HG03469 (cell line): ENCODE measurements at regions not wholly inside any gene's neighbourhood (a gene's known extent, or its start where the extent isn't known, plus 50 kb on each side); places are given as distances from the start of the nearest gene placed in this dataset.

Experiments used
- ATAC-seq: cut with Tn5 transposase; IDR thresholded peaks from one replicate; pipeline ENCODE4 v1.9.1; 2021; ENCODE audit warnings: mild to moderate bottlenecking, moderate library complexity, moderate number of reproducible peaks; ENCODE audit not compliant: unreplicated experiment

DNA sequence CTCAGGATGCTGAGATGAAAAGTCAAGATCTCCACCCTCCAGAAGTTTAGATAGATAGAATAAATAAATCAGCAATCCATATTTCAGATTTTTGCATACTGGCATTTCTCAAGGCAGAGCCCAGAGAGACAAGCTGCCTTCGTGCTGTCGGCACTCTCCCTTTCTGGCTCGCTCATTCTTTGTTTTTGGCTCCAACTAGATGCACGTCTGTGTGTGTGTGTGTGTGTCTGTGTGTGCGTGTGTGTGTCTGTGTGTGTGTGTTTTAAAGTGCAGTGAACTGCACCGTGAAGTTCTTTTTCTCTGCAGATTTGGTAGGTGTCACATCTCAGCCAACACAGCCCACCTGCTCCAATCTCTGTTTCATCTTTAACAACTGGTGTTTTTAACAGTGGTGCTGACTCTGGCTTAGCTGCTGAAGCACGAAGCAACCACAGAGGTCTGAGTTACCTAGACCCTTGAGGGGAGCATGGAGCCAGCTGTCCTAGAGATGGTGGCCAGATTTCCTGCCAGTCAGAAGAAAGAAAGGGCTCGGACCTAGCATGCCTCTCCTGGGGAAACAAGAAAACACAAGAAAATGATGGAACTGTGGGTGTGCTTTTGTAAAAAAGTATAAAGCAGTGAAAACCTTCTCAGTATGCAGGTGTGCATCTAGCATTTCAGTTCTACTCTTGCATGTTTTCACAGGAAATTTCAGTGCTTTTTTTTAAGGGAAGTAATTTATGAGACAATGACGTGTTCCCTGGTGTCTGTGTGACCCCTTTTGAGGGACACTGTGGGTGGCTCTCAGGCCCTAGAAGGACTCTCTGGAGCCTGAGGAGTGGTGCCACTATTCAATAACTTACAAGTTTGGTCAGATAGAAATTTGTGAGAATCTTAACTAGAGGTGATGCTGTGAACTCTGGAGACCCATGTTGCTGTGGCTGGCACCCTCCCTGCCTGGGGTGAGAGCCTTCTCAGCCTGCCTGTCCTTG, 364.3 kb downstream of the RNF144A start:
- ATAC-seq = no peak

DNA sequence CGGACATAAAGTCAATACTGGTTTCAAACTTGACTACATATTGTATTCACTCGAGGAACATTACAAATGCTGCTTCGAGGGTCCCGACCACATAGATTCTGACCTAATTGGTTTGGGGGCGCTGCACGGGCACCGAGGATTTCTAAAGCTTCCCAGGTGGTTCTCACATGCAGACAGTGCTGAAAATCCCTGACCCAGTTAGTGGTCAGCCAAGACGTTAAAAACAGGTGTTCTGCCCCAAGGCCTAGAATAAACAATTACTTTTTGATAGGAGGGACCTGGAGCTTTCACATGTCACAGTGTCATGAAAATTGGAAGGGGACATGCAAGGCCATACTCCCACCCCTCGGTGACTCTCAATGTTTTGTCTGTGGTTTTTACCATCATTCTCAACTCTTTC, 368.9 kb downstream of the RNF144A start:
- no peak for ATAC-seq

DNA sequence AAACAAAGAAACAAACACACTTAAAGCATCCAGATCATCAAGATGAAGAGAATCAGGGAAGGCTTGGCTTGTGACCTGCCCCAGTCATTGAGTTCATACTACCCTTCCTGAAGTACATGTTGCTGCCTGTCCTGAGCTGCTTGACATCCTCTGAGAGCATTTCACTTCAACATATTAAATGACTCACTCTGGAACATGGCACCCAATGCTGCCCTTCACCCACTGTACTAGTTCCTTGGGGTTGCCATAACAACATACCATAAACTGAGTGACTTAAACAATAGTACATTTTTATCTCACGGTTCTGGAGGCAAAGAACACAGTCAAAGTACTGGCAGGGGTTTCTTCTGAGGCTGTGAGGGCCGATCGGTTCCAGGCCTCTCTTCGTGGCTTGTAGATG, 371.3 kb downstream of the RNF144A start:
- ATAC-seq = no peak

DNA sequence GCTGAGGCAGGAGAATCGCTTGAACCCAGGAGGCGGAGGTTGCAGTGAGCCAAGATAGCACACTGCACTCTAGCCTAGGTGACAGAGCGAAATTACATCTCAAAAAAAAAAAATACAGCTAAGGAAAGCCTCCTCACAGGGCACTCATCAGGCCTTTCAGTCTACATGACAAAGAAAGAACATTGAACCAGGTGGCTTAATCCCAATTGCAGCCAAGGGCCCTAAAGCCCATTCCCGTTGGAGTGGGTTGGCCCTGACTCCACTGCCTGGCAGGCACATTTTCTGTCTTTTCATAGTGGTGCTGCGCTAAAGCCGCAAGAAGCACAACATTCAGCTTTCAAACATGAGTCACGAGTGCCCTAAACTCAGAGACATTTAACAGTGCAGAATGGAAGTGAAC, 372.5 kb downstream of the RNF144A start:
- no peak for ATAC-seq

DNA sequence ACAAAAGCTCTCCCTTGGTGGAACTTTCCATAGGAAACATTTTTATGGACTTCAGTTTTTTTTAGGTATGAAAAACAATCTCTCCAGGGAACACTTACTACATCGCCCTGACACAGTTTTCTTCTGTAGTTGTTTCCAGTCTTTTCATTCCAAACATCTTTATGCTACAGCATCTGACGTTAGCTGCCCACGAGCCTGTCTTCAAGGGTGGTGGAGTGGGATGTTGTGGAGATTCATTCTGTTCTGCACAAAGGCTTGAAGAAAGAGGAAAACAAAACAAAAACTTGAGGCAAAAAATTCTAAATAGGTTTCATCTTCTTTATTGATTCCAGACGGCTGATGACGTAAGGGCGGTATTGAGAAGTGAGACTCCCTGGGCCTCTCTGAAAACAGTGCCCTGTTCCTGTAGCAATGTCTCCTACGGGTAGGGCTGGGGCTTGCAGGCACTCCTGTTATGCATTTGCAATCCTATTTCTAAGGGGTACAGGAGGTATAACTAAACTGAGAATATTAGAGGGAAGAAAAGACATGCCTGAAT, 375.0 kb downstream of the RNF144A start:
- ATAC-seq = no peak

DNA sequence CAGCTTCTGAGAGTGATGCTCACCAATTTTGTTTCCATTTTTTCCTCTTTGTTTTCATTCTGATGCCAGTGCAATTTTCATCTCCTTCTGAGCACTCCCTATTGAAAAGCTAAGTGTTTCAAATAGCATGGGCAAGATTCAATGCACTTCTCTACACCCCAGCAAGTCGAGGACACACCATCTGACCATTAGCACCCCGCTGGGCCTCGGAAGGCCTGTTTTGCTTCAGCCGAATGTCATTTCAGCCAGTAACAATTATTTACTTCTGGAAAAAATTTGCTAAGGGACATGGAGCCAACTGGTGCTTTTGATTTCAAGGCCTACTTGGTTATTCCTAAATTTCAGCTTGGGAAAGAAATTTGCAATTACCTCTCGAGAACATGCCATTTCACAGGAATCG, 392.4 kb downstream of the RNF144A start:
- no peak for ATAC-seq

DNA sequence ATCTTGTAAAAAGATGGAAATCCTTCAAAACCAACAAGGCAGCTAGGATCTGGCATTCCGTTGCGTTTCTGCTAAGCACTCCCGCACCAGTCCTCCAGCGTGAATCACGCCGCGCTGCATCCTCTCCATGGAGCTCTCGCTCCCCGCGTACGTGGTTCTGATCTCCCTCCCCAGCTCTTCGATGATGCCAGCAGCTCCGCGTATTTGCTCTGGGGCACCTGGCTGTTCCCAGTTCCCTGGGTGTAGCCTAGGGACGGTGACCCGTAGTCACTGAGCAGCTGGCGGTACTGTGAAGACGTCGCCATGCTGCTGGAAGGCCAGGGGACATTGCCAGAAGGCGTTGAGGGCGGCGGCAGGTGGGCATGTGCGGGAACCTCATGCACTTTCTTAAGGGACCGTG, 407.5 kb downstream of the RNF144A start:
- ATAC-seq = no peak

DNA sequence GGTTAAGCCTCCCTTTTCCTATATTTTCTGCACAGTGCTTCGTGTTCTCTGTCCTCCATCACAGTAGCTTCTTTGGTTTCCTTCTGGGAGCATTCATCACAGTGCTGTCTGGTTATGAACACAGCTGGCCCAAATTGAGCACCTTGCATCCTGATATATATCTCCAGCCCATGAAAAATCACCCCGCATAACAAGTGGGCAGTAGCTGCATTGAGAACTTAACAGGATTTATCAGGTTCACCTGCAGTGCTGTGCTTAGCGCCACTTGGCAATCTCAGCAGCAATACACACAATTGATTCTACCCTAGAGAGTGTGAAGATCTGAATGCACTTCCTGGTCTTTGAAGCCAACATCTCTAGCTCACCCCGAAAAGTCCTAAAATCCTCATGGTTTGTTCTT, 408.0 kb downstream of the RNF144A start:
- ATAC-seq = no peak

DNA sequence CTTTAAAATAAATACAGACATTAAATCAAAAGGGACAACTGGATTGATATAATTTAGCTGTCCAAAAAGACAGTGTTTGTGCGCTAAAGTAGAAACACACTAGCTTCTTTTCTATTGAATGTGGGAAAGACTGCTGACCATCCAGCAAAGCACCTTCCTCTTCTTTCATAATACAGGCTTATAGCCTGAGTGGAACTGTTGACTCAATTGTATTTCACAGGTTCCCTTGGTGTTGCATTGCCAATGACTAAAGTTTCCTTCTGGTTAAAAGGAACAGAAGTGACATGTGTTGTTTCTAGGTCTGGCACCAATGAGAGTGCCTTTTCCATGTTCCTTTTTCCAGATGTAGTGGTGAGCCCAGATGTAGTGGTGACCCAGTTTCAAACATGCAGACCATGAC, 412.3 kb downstream of the RNF144A start:
- ATAC-seq = no peak

DNA sequence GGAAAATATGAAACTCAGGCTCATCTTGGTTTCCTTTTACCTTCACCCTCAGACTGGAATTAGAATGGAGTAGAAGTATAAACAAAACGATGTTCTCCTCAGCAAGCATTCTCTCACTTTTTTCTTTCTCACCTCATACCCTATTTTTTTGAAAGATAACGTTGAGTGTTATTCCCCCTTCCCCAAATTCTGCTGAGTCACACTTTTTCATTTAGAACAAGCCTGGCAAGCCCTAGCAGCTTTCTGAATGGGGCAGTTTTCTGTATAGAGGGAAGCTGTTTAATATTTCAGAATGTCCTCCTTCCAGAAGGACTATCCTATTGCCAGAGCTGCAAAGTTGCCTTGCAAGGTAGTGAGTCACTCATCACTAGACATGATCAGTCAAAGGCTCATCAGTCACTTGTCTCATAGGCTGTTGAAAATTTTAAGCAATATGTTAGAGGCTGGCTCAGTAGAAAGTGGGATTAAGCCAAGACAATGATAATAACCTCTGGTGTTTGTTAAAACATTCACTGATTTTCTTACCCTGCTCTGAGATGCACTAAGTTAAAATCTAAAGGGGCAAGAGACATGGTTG, 416.1 kb downstream of the RNF144A start:
- ATAC-seq = no peak

DNA sequence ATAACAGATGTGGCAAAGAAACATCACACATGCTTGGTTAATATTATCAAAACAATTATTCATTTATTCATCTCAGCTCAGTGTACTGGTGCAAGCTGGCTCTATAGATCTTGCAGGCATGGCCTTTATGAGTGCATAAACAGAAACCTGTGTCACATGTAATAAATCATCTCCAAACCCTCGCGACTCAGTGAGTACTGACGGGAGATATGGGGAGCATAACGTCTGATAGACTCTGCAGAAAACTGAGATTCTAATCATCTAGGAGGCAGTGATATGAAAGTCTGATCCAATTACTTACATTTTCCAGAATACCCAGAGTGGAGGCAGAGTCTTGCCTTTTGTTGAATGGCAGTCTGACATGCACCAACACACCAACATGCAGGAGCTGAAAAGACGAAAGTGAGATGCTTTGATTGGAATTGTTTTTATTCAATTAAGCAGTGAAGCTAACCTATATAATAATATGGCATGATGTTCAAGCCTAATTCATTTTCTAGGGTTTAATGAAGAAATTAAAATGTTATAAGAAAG, 416.8 kb downstream of the RNF144A start:
- no peak for ATAC-seq

DNA sequence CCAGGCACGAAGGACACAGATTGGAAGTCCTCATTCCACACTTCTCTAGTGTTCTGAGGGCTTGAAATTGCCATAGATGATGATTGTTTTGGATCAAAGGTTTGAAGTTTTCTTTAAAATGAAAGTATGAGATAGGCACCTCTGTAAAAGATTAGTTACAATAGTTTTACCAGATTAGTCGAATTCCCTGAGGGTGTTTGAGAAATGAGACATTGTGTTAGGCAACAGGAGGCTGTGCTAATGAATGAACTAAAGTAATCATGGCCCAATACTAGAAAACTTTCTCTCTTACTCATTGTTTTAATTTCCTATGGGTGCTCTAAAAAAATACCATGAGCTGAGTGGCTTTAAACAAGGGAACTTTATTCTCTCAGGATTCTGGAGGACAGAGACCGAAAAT, 421.7 kb downstream of the RNF144A start:
- ATAC-seq = no peak

DNA sequence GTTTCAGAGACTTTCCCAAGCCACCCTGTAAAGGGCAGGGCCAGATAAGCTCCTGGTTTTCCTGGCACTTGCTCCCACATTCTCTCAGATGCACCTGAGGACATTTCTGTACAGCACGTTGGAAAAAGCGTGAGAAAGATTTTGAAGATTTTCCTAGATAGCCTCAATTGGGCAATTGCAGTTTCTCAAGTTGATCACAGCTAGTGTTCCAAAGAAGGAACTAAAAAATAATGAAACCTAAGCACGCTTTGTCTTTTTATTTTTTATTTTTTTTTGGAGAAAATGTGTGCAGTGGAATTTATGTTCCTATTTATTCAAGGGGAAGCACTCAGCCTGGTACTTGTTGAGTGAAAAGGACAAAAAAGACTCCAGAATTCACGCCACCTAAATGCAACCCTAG, 429.1 kb downstream of the RNF144A start:
- no peak for ATAC-seq

DNA sequence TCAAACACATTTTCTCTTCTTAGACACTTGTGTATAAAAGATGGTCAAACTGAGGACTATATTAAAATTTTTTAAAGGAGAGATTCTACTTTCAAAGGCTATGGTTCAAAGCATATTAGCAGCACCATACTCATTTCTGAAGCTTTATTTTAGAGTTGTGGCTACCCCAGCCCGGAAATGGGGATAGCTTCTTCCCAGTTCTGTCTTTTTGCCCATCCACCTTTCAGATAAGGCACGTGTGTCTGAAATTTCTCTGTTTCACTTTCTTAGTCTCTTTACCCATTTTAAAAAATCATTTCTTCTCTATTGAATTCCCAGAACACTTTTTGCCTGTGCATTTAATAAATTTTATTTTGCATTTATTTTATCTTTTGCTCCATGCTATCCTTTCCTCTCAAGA, 431.5 kb downstream of the RNF144A start:
- no peak for ATAC-seq

DNA sequence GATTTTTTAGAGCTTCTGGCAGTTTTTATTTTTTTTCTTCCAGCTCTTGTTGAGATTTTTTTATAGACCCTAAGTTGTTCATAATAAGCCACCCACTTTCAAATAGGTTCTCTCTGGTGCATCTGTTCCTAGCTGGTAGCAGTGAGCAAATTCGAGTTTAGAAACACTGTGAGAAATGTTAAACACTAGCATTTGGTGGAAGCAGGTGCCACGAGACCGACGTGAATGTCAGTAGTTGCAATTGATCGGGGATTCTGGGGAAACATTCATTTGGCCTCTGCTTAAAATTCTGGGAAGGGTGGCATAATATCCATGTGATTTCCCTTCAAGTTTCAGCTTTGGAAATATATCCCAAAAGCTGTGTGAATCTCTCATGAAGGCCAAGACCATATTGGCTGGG, 435.0 kb downstream of the RNF144A start:
- no peak for ATAC-seq

DNA sequence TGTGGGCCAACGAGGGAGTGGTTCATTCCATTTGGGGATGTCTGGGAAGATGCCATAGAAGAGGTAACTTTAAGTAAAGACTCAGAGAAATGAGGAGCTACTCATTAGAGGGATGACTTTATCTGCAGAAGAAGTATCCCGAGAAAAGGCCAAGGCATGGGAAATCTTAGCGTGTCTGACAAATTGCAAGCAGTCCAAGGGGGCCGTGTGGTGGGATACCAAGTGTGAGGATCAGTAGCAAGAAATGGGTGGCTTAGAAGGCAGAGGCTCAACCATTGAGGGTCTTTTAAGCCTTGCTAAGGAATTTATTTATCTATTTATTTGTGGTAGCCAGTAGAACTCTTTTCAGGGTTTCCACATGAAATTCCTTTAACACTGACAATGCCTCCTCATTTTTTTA, 436.4 kb downstream of the RNF144A start:
- ATAC-seq = no peak

DNA sequence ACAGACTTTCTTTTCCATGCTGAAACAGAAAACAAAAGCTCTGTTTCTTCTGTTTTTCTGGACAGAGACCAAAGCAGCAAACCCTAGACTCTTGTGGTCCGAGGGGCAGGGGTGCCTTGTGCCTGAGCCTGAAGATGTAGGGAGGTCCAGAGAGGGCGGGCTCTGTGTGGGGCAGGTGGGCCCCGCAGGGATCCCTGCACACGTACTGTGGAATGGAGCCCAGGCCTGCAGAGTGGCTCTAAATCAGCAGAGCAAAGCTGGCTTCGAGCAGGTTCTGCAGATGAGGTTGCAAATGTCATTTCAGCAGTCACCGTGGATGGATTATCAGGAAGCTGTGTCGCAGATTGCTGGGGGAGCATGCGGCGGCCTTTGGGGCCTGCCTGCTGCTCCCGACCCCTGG, 438.6 kb downstream of the RNF144A start:
- no peak for ATAC-seq

DNA sequence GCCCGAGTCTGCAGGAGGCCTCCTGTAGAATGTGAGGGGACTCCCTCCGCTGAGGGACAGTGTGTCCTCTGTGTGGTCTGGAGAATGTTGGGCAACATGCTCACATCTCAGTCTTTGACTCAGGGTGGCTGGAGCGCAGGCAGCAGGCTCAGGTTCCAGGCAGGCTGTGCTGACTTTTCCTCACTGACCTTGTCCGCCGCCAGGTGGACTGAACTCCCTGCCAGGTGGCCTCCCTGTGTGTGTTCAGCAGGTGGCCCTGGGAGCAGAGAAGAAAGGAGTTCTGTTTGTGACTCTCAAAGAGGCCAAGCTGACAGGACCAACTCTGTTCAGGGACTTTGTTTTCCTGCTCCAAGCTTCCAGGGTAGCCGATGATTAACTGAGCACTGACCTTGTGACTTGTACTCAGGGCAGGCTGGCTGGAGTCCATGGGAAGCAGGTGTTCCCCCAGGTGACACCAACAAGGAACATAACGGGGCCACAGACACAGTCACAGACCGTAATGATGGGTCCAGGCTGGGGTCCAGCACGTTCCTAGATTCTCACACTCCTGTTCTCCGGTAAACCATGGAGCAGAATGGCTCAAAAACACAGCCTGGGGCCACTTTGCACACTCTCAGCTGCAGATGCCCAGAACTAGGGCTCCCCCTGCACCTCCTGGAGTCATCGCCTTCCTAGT, 439.8 kb downstream of the RNF144A start:
- no peak for ATAC-seq

DNA sequence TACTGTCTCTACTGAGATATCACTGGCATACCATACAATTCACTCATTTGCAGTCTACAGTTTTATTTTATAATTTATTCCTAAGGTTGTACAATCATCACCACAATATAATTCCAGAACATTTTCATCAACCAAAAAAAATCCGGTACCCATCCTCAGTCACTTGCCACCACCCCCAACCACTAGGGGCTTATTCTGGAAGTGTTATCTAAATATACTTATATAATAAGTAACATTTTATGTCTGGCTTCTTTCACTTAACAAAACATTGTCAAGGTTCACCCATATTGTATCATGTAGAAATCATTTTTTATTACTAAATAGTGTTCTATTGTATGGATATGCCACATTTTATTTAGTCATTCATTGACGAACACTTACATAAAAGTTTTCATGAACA, 440.8 kb downstream of the RNF144A start:
- no peak for ATAC-seq

DNA sequence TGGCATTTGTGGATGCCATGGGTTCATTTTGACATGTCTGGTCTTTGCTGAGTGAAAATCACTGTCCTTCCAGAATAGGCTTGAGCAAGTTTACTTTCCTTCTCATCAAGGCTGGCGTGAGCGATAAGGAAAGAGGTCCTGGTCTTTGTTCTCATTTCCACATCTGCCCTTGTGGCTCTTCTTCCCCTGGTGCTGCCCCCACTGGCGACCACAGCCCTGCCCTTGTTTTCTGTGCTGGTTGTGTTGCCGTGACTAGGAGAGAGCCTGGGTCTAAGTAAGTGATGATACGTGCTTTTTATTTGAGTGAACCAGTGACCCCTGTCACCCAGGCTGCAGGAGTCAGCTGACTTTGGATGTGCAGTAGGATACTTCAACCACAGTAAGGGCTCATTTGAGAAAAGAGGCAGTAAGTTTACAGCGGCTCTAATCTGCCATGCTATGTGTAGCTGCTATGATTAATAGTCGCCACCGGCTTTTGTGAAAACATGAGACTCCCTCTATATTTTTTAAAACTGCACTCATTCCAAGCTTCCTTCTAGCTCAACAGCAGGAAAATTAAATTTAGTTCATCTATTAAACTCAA, 441.7 kb downstream of the RNF144A start:
- no peak for ATAC-seq

DNA sequence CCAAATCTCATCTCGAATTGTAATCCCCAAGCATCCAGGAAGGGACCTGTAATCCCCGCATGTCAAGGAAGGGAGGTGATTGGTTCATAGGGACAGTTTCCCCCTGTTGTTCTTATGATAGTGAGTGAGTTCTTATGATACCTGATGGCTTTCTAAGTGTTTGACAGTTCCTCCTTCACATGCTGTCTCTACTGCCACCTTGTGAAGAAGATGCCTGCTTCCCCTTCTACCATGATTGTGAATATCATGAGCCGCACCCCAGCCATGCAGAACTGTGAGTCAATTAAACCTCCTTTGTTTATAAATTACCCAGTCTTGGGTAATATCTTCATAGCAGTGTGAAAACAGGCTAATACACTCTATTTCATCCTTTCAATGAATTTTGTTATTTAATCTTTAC, 446.7 kb downstream of the RNF144A start:
- no peak for ATAC-seq
